HL-60 (cell line): ENCODE measurements at regions not wholly inside any gene's neighbourhood (a gene's known extent, or its start where the extent isn't known, plus 50 kb on each side); places are given as distances from the start of the nearest gene placed in this dataset.

Experiments
- GABPA ChIP-seq: IDR thresholded peaks from 2 replicates; pipeline ENCODE4 v1.6.1; 2012; ENCODE audit warnings: low read depth
- POLR2AphosphoS5 ChIP-seq: IDR thresholded peaks from 2 replicates; pipeline ENCODE4 v1.6.1; 2012; ENCODE audit warnings: low read depth
- REST ChIP-seq: IDR thresholded peaks from 2 replicates; pipeline ENCODE4 v1.6.1; 2012; ENCODE audit warnings: low read depth; ENCODE audit not compliant: insufficient replicate concordance
- TF ChIP-seq, protein P1 (sequence below): IDR thresholded peaks from one replicate; pipeline ENCODE4 v1.5.1; 2011; ENCODE audit warnings: low read length, control low read depth, inconsistent platforms; ENCODE audit not compliant: insufficient read depth

- TF ChIP-seq, protein P1, sequence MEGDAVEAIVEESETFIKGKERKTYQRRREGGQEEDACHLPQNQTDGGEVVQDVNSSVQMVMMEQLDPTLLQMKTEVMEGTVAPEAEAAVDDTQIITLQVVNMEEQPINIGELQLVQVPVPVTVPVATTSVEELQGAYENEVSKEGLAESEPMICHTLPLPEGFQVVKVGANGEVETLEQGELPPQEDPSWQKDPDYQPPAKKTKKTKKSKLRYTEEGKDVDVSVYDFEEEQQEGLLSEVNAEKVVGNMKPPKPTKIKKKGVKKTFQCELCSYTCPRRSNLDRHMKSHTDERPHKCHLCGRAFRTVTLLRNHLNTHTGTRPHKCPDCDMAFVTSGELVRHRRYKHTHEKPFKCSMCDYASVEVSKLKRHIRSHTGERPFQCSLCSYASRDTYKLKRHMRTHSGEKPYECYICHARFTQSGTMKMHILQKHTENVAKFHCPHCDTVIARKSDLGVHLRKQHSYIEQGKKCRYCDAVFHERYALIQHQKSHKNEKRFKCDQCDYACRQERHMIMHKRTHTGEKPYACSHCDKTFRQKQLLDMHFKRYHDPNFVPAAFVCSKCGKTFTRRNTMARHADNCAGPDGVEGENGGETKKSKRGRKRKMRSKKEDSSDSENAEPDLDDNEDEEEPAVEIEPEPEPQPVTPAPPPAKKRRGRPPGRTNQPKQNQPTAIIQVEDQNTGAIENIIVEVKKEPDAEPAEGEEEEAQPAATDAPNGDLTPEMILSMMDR, result no peak
- TF ChIP-seq POLR2AphosphoS5 (no peak), REST (no peak), GABPA (no peak)
Observed at GRCh38 chr6:54716877-54717276, 129.7 kb upstream of the FAM83B start.
